ENCODE measurements at regions not wholly inside any gene's neighbourhood (a gene's known extent, or its start where the extent isn't known, plus 50 kb on each side); places are given as distances from the start of the nearest gene placed in this dataset.

DNA sequence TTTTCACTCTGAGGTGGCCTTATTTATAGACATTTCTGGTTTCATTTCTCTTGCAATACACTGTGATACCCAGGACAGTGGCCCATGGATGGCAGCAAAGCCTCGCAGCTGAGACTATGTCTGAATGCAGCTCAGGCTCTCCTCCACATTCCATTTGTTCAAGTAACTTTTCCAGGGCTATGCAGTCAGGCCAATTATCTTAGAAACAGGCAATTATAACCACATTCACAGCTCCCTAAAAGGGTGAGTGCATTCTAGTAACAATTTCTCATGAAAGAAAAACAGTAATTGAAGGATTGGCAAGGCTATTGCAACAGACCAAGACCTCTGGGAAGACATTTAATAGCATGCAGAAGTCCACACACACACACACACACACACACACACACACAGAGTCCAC, 264.0 kb downstream of the TBC1D4 start:
- TF ChIP-seq, protein P1, sequence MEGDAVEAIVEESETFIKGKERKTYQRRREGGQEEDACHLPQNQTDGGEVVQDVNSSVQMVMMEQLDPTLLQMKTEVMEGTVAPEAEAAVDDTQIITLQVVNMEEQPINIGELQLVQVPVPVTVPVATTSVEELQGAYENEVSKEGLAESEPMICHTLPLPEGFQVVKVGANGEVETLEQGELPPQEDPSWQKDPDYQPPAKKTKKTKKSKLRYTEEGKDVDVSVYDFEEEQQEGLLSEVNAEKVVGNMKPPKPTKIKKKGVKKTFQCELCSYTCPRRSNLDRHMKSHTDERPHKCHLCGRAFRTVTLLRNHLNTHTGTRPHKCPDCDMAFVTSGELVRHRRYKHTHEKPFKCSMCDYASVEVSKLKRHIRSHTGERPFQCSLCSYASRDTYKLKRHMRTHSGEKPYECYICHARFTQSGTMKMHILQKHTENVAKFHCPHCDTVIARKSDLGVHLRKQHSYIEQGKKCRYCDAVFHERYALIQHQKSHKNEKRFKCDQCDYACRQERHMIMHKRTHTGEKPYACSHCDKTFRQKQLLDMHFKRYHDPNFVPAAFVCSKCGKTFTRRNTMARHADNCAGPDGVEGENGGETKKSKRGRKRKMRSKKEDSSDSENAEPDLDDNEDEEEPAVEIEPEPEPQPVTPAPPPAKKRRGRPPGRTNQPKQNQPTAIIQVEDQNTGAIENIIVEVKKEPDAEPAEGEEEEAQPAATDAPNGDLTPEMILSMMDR (IDR thresholded peaks at IDR 0.05 in 4 of 5, conservative IDR thresholded peaks at IDR 0.05 in 1 of 5): no peak
- TF ChIP-seq POLR2A (IDR thresholded peaks at IDR 0.05): no peak

All from gastrocnemius medialis (tissue), 4 donors.